Esophagus squamous epithelium (tissue), 4 donors: ENCODE measurements at regions not wholly inside any gene's neighbourhood (a gene's known extent, or its start where the extent isn't known, plus 50 kb on each side); places are given as distances from the start of the nearest gene placed in this dataset.

Experiments
- CTCF ChIP-seq, 6 experiments: fragments of 450-650 bp in 4 of 6; fragments of 200-600 bp in 2 of 6; sonication (generic) in 2 of 6; IDR thresholded peaks; one replicate each; pipeline ENCODE4 v1.5.1; 2016 to 2019; ENCODE audit warnings: antibody characterized with exemption in 6 of 6, mild to moderate bottlenecking in 4 of 6, moderate library complexity in 4 of 6
- POLR2A ChIP-seq, 4 donors: fragments of 450-650 bp; IDR thresholded peaks; one replicate each; pipeline ENCODE4 v1.6.1; 2017; ENCODE audit warnings: antibody characterized with exemption in 4 of 4, mild to moderate bottlenecking in 4 of 4, moderate library complexity in 3 of 4

GRCh38 chr9:7500521-7500920 is 299.1 kb downstream of the DMAC1 start:
- TF ChIP-seq POLR2A (IDR thresholded peaks at IDR 0.05) (no peak), CTCF (IDR thresholded peaks at IDR 0.05) (no peak)
